Astrocyte (in vitro differentiated cells and primary cell): ENCODE measurements at regions not wholly inside any gene's neighbourhood (a gene's known extent, or its start where the extent isn't known, plus 50 kb on each side); places are given as distances from the start of the nearest gene placed in this dataset.
"Not testable (repeated sequence)": the region's sequence is repeated elsewhere in the genome, so short reads cannot be mapped to it uniquely, and the experiment has no call there.

Source experiments
- EZH2 ChIP-seq: IDR thresholded peaks from 2 replicates; pipeline ENCODE4 v1.6.1; 2012; ENCODE audit warnings: mild to moderate bottlenecking, low read length, inconsistent platforms; ENCODE audit not compliant: insufficient read depth
- TF ChIP-seq, protein P1 (sequence below): IDR thresholded peaks from 2 replicates; pipeline ENCODE4 v1.5.1; 2011; ENCODE audit warnings: low read depth, mild to moderate bottlenecking, inconsistent platforms, low read length, moderate library complexity; ENCODE audit not compliant: insufficient read depth

GRCh38 chr2:89004238-89004637 lies 312.8 kb downstream of the RPIA start:
- TF ChIP-seq, protein P1, sequence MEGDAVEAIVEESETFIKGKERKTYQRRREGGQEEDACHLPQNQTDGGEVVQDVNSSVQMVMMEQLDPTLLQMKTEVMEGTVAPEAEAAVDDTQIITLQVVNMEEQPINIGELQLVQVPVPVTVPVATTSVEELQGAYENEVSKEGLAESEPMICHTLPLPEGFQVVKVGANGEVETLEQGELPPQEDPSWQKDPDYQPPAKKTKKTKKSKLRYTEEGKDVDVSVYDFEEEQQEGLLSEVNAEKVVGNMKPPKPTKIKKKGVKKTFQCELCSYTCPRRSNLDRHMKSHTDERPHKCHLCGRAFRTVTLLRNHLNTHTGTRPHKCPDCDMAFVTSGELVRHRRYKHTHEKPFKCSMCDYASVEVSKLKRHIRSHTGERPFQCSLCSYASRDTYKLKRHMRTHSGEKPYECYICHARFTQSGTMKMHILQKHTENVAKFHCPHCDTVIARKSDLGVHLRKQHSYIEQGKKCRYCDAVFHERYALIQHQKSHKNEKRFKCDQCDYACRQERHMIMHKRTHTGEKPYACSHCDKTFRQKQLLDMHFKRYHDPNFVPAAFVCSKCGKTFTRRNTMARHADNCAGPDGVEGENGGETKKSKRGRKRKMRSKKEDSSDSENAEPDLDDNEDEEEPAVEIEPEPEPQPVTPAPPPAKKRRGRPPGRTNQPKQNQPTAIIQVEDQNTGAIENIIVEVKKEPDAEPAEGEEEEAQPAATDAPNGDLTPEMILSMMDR: not testable (repeated sequence)
- TF ChIP-seq EZH2: not testable (repeated sequence)
